Endodermal cell (in vitro differentiated cells): ENCODE measurements at regions not wholly inside any gene's neighbourhood (a gene's known extent, or its start where the extent isn't known, plus 50 kb on each side); places are given as distances from the start of the nearest gene placed in this dataset.

Experiments used
- DNase-seq: peaks from one replicate; pipeline ENCODE4 v3.0.0-alpha.2; 2017
- H3K27ac ChIP-seq: 2 replicates; pipeline ENCODE4 v1.5.1; 2013; ENCODE audit warnings: mild to moderate bottlenecking, low read depth, low read length, moderate library complexity
- H3K27me3 ChIP-seq: 2 replicates; pipeline ENCODE4 v1.6.1; 2013; ENCODE audit warnings: mild to moderate bottlenecking, low read length, moderate library complexity; ENCODE audit not compliant: insufficient read depth, control insufficient read depth, poor library complexity, severe bottlenecking
- H3K36me3 ChIP-seq: 2 replicates; pipeline ENCODE4 v1.7.0; 2013; ENCODE audit warnings: mild to moderate bottlenecking, low read length, moderate library complexity; ENCODE audit not compliant: control insufficient read depth, insufficient read depth
- H3K4me1 ChIP-seq: one replicate; pipeline ENCODE4 v1.7.0; 2013; ENCODE audit warnings: low read length; ENCODE audit not compliant: control insufficient read depth, insufficient read depth
- H3K4me3 ChIP-seq: 2 replicates; pipeline ENCODE4 v1.5.1; 2013; ENCODE audit warnings: mild to moderate bottlenecking, low read length, moderate library complexity
- H3K9ac ChIP-seq: 2 replicates; pipeline ENCODE4 v1.6.1; 2013; ENCODE audit warnings: mild to moderate bottlenecking, low read length, moderate library complexity; ENCODE audit not compliant: poor library complexity, severe bottlenecking; ENCODE audit errors: extremely low read depth
- H3K9me3 ChIP-seq: 2 replicates; pipeline ENCODE4 v1.6.1; 2013; ENCODE audit warnings: mild to moderate bottlenecking, low read length, moderate library complexity; ENCODE audit not compliant: control insufficient read depth
- H3K27ac Mint-ChIP-seq: 2 replicates; pipeline ENCODE4 v1.8.0; 2020; ENCODE audit warnings: mixed read lengths
- H3K27me3 Mint-ChIP-seq: 2 replicates; pipeline ENCODE4 v1.8.0; 2021; ENCODE audit warnings: mild to moderate bottlenecking, mixed read lengths; ENCODE audit not compliant: insufficient read depth
- H3K36me3 Mint-ChIP-seq: 2 replicates; pipeline ENCODE4 v1.8.0; 2020; ENCODE audit warnings: low read depth, mixed read lengths
- H3K4me1 Mint-ChIP-seq: 2 replicates; pipeline ENCODE4 v1.8.0; 2020; ENCODE audit warnings: mixed read lengths
- H3K4me3 Mint-ChIP-seq: 2 replicates; pipeline ENCODE4 v1.8.0; 2020; ENCODE audit warnings: mild to moderate bottlenecking, moderate library complexity, mixed read lengths
- H3K9me3 Mint-ChIP-seq: 2 replicates; pipeline ENCODE4 v1.8.0; 2020; ENCODE audit warnings: mild to moderate bottlenecking, mixed read lengths
- CTCF ChIP-seq: fragments of 200-600 bp; sonication (generic); conservative IDR thresholded peaks from 2 replicates; pipeline ENCODE4 v1.5.0; 2021; ENCODE audit warnings: antibody characterized with exemption, mild to moderate bottlenecking
- WGBS, 2 experiments: methylation state at CpG; one replicate each; pipeline versions ENCODE4 v1.1.5 to v1.1.7; 2013; ENCODE audit warnings: missing lambda C conversion rate in 2 of 2, mixed read lengths in 1 of 2; ENCODE audit not compliant: insufficient coverage in 1 of 2, insufficient read length in 1 of 2; 5-methylcytosine and 5-hydroxymethylcytosine counted together

GRCh38 chr9:73981405-73981804, 515.7 kb upstream of the RORB start:
- 91 to 100% methylated on average over 1 to 3 of the region's 4 CpGs for WGBS, 2 experiments
- no peak overlapping the region for H3K9ac ChIP-seq
- DNase-seq: no peak
- Mint-ChIP-seq H3K9me3 (peaks cover 2% of the 10 kb centered on the region), H3K4me1 (no peaks in the 10 kb centered on the region), H3K36me3 (no peaks in the 10 kb centered on the region), H3K27me3 (no peaks in the 10 kb centered on the region), H3K4me3 (no peak overlapping the region), H3K27ac (no peak overlapping the region)
- H3K36me3 ChIP-seq: no peaks in the 10 kb centered on the region
- H3K4me3 ChIP-seq: no peak overlapping the region
- H3K27me3 ChIP-seq: no peaks in the 10 kb centered on the region
- H3K9me3 ChIP-seq: no peaks in the 10 kb centered on the region
- TF ChIP-seq CTCF: no peak
- no peaks in the 10 kb centered on the region for H3K4me1 ChIP-seq
- no peak overlapping the region for H3K27ac ChIP-seq

GRCh38 chr9:73995836-73996235, 501.3 kb upstream of the RORB start:
- no peak for TF ChIP-seq CTCF
- no peaks in the 10 kb centered on the region for H3K27me3 Mint-ChIP-seq
- WGBS, 2 experiments: 100% methylated on average over 2 of the region's 2 CpGs; no CpG with 5 or more reads in 1 of the 2 experiments

GRCh38 chr9:73996844-73997243, 500.3 kb upstream of the RORB start:
- DNase-seq: no peak
- Mint-ChIP-seq H3K27me3 (no peaks in the 10 kb centered on the region), H3K36me3 (no peaks in the 10 kb centered on the region), H3K4me3 (no peak overlapping the region), H3K9me3 (peaks cover 5% of the 10 kb centered on the region), H3K4me1 (peaks cover 22% of the 10 kb centered on the region), H3K27ac (no peak overlapping the region)
- Histone ChIP-seq H3K4me1 (no peaks in the 10 kb centered on the region), H3K36me3 (no peaks in the 10 kb centered on the region), H3K27ac (no peak overlapping the region), H3K27me3 (no peaks in the 10 kb centered on the region), H3K9ac (no peak overlapping the region), H3K9me3 (no peaks in the 10 kb centered on the region), H3K4me3 (no peak overlapping the region)
- no peak for TF ChIP-seq CTCF
- WGBS, 2 experiments: no CpG with 5 or more reads among the region's 1 CpG

More at GRCh38 chr9:73995836-73996235, 501.3 kb upstream of the RORB start:
- no peak overlapping the region for H3K27ac ChIP-seq
- no peaks in the 10 kb centered on the region for H3K36me3 ChIP-seq
- DNase-seq: no peak
- H3K4me1 ChIP-seq: no peaks in the 10 kb centered on the region
- Mint-ChIP-seq H3K36me3 (no peaks in the 10 kb centered on the region), H3K4me1 (peaks cover 22% of the 10 kb centered on the region), H3K27ac (no peak overlapping the region), H3K9me3 (peaks cover 8% of the 10 kb centered on the region), H3K4me3 (no peak overlapping the region)
- H3K9ac ChIP-seq: no peak overlapping the region
- no peaks in the 10 kb centered on the region for H3K27me3 ChIP-seq
- H3K9me3 ChIP-seq: no peaks in the 10 kb centered on the region
- H3K4me3 ChIP-seq: no peak overlapping the region
